Lung microvascular endothelial cell (primary cell): ENCODE measurements at regions not wholly inside any gene's neighbourhood (a gene's known extent, or its start where the extent isn't known, plus 50 kb on each side); places are given as distances from the start of the nearest gene placed in this dataset.
"Not testable (repeated sequence)": the region's sequence is repeated elsewhere in the genome, so short reads cannot be mapped to it uniquely, and the experiment has no call there.

ENCODE experiments used
- DNase-seq, 2 donors: peaks; one replicate each; pipeline versions ENCODE4 v3.0.0 to v3.0.0-alpha.2; 2010; ENCODE audit warnings: low read depth in 2 of 2

GRCh38 chr17:37829592-37830123 lies 84.8 kb upstream of the HNF1B start:
- no peak for DNase-seq

GRCh38 chr17:37828651-37829124 lies 83.8 kb upstream of the HNF1B start:
- peak; percentile 17 to 36 for DNase-seq

GRCh38 chr17:37827905-37828650 lies 83.2 kb upstream of the HNF1B start:
- DNase-seq: no peak

GRCh38 chr17:37826497-37827430 lies 81.9 kb upstream of the HNF1B start:
- no peak for DNase-seq

GRCh38 chr17:37825851-37826250 lies 81.0 kb upstream of the HNF1B start:
- no peak for DNase-seq

- DNase-seq: peak; percentile 52 to 78
Measured at GRCh38 chr17:37824534-37825485, 80.0 kb upstream of the HNF1B start.

DNA sequence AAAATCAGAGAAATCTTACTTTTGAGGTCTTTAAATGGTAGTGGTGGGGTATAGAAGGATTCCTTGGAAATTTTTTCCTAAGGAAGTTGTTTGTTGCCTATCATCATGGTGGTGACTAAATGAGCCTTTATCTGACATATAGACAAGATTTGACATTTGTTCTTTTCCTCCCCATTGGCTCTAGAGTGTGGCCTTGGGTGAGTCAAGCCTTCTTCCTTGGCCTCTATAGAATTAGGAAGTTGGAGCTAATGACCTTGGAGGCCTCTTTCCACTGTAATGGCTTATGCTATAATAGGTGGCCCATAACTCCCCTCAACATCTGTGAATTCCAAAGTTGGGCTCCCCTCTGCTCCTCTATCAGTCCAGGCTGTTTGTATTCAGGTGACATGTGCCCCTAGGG lies 79.1 kb upstream of the HNF1B start:
- no peak for DNase-seq

GRCh38 chr17:37820995-37821713 lies 76.3 kb upstream of the HNF1B start:
- no peak for DNase-seq

DNA sequence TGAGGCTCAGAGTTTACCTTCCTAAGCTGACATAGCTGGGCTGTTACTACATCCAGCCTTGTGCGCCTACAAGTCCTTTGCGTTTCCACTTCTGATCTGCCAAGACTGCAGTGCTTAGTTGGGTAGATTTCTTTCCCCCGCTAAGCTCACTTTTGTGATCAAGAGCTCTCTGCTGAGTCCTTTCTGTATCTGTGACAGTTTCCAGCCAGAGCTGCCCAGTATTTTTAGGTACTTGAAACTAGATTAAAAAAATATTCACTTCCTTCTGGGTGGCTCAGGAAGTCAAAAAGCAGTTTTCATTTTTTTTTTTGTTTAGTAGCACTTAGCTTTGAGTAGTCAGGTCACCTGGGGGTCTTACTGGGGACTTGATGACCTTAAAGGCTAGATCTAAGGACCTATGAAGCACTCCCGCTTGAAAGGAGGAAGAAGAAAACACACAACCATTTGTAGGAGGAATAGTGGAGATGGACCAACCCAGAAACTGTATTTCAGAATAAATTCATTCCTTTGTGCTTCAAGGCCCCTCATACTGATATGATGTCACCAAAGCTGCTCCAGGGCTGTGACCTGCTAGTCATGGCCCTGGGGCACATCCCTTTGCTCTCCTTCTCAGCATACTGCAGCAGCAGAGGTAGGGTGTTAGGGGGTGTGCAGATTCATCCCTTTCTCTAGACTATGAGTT lies 75.6 kb upstream of the HNF1B start:
- no peak for DNase-seq

DNA sequence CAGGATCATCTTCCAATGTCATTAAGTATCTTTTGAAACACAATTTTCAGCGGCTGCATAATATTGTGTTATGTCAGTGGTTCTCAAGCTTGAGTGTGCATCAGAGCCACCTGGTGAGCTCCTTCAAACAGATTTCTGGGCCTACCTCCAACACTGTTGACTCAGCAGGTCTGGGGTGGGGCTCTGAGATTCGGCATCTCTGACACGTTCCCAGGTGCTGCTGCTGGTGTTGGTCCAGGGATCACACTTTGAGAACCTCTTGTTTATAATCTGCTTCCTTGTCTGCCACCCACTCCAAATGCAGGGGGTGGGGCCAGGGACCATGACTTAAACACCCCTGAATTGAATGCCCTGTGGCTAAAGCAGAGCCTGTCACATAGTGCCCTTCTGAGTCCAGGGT lies 73.8 kb upstream of the HNF1B start:
- no peak for DNase-seq

GRCh38 chr17:37816950-37817349 lies 72.1 kb upstream of the HNF1B start:
- DNase-seq: peak in 1 of 2 donors; percentile 24

GRCh38 chr17:37815536-37815935 lies 70.7 kb upstream of the HNF1B start:
- DNase-seq: no peak

DNA sequence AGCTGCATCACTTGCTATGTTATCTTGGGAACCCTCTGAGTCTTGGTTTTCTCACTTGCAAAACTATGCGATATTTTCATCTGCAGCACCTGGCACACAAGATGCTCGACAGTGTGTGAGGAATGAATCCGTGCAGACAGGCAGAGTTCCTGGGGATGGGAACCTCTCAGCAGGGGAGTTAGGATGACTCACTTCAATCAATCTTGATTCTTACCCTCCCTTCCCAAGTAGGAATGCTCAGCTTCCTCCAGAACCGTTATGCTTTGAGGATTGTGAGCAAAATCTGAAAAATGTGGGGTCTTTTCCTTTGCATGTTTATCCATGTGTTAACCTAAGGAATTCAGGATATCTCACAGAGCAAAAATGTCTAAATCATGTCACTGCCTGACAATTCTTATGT lies 68.9 kb upstream of the HNF1B start:
- peak in 1 of 2 donors; percentile 91 for DNase-seq

GRCh38 chr17:37808846-37809245 lies 64.0 kb upstream of the HNF1B start:
- DNase-seq: not testable (repeated sequence)

- DNase-seq: peak; percentile 54 to 65
Measured at GRCh38 chr17:37802712-37803416, 58.0 kb upstream of the HNF1B start.

DNA sequence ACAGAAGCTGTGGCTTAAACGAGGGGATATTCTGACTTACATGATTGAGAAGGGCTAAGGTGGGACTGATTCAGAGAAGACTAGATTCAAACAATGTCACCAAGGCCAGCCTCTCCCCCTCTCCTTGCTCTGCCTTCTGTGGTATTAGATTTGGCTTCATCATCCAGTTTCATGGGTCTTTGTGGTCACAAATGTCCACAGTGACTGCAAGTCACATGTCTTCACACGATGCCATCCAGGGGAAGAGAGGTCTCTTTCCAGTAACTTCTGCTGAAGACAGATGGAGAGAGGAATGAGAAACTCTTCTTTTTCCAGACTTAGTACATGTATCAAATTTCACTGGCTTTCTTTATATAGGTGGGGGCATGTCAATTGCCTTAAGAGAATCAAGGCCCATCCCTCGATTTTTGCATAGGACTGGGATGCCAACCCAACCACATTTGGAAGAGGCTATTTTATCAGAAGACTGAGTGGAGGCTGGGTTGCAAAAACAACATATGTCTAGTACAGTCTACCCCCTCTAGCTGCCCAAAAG lies 57.3 kb upstream of the HNF1B start:
- no peak for DNase-seq

GRCh38 chr17:37801171-37801570 lies 56.3 kb upstream of the HNF1B start:
- no peak for DNase-seq

- peak; percentile 32 to 58 for DNase-seq
Measured at GRCh38 chr17:37797206-37797605, 52.3 kb upstream of the HNF1B start.

DNA sequence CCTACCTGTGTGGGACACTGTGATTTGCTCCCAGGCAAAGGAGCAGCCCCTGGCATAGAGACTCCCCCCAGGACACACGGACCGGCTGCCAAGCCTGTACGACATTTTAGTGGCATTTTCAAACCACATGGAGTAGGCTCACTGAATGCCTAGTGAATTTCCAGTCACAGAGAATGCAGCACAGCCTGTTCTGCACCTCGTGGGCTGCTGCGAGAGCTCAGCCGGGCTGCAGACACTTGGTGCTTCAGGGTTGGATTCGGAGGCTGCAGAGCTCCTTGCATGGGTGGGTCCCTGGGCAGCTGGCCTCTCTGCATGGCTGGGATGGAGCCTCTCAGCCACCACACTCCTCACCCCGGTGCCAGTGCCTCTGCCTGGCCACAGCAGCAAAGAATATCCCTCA lies 51.2 kb upstream of the HNF1B start:
- DNase-seq: no peak
